HFF-Myc (cell line): ENCODE measurements at regions not wholly inside any gene's neighbourhood (a gene's known extent, or its start where the extent isn't known, plus 50 kb on each side); places are given as distances from the start of the nearest gene placed in this dataset.

Source experiments
- DNase-seq: peaks from one replicate; pipeline ENCODE4 v3.0.0-alpha.2; 2011; ENCODE audit warnings: low read depth; ENCODE audit errors: extremely low read depth
- H3K4me3 ChIP-seq: replicated peaks from 2 replicates; pipeline ENCODE4 v1.5.1; 2011; ENCODE audit warnings: low read depth, mild to moderate bottlenecking, control low read depth, low read length
- CTCF ChIP-seq: IDR thresholded peaks from 2 replicates; pipeline ENCODE4 v1.5.1; 2012; ENCODE audit warnings: mild to moderate bottlenecking, low read depth, low read length, control low read depth; ENCODE audit errors: missing control alignments

- no peak for DNase-seq
- no peak overlapping the region for H3K4me3 ChIP-seq
- no peak for TF ChIP-seq CTCF
Measured at GRCh38 chr21:34205811-34206571, 132.6 kb downstream of the MRPS6 start.

- TF ChIP-seq CTCF, result no peak
- no peak overlapping the region for H3K4me3 ChIP-seq
- no peak for DNase-seq
Measured at GRCh38 chr21:34213959-34214358, 140.6 kb downstream of the MRPS6 start.

GRCh38 chr21:34215501-34215900, 142.1 kb downstream of the MRPS6 start:
- H3K4me3 ChIP-seq, result no peak overlapping the region
- TF ChIP-seq CTCF, result no peak
- DNase-seq, result no peak

- TF ChIP-seq CTCF, result no peak
- DNase-seq, result no peak
- no peak overlapping the region for H3K4me3 ChIP-seq
Measured at GRCh38 chr21:34215911-34216717, 142.7 kb downstream of the MRPS6 start.

GRCh38 chr21:34216718-34217032, 143.3 kb downstream of the MRPS6 start:
- DNase-seq, result no peak
- no peak for TF ChIP-seq CTCF
- no peak overlapping the region for H3K4me3 ChIP-seq

GRCh38 chr21:34217263-34217662, 143.9 kb downstream of the MRPS6 start:
- no peak for DNase-seq
- H3K4me3 ChIP-seq, result no peak overlapping the region
- TF ChIP-seq CTCF, result no peak
